ENCODE measurements at regions not wholly inside any gene's neighbourhood (a gene's known extent, or its start where the extent isn't known, plus 50 kb on each side); places are given as distances from the start of the nearest gene placed in this dataset.

- TF ChIP-seq EZH2phosphoT487 (IDR thresholded peaks at IDR 0.05; ENCODE audit: borderline replicate concordance) (no peak), SP1 (IDR thresholded peaks at IDR 0.05; ENCODE audit: low read depth) (no peak), TCF7L2 (IDR thresholded peaks at IDR 0.05; ENCODE audit: borderline replicate concordance, extremely low read depth, insufficient read depth, insufficient read length) (no peak)
- TF ChIP-seq, protein P1, sequence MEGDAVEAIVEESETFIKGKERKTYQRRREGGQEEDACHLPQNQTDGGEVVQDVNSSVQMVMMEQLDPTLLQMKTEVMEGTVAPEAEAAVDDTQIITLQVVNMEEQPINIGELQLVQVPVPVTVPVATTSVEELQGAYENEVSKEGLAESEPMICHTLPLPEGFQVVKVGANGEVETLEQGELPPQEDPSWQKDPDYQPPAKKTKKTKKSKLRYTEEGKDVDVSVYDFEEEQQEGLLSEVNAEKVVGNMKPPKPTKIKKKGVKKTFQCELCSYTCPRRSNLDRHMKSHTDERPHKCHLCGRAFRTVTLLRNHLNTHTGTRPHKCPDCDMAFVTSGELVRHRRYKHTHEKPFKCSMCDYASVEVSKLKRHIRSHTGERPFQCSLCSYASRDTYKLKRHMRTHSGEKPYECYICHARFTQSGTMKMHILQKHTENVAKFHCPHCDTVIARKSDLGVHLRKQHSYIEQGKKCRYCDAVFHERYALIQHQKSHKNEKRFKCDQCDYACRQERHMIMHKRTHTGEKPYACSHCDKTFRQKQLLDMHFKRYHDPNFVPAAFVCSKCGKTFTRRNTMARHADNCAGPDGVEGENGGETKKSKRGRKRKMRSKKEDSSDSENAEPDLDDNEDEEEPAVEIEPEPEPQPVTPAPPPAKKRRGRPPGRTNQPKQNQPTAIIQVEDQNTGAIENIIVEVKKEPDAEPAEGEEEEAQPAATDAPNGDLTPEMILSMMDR (IDR thresholded peaks at IDR 0.05 in 2 of 3, conservative IDR thresholded peaks at IDR 0.05 in 1 of 3; ENCODE audit: borderline replicate concordance in 1 of 3, insufficient read depth in 1 of 3, low read depth in 2 of 3, low read length in 2 of 3): no peak
Measured at GRCh38 chr22:44617828-44618227, 84.2 kb upstream of the PRR5 start.
